Fibroblast of skin of right biceps (primary cell): ENCODE measurements at regions not wholly inside any gene's neighbourhood (a gene's known extent, or its start where the extent isn't known, plus 50 kb on each side); places are given as distances from the start of the nearest gene placed in this dataset.
"Not testable (repeated sequence)": the region's sequence is repeated elsewhere in the genome, so short reads cannot be mapped to it uniquely, and the experiment has no call there.

Experiments
- DNase-seq: peaks from one replicate; pipeline ENCODE4 v3.0.0-alpha.2; 2013

GRCh38 chr10:3658766-3659165 is 126.2 kb downstream of the KLF6 start:
- no peak for DNase-seq

DNA sequence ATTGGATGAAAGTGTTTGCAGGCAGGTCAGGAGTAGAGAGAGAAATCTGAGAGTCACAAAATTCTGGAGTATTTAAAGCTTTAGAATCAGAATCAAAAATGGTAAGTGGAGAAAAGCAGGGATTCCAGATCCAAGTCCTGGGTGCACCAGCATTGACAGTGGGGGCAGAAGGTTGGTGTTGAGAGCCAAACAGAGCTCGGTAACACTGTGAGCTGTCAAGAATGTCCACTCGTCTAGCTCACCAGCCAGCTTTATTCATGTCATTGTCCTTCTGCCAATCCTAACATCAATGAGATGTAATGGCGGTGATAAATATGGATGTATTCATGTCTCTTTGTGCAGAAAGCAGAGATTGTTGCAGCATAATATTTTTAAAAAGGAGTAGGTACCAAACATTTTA is 128.8 kb downstream of the KLF6 start:
- no peak for DNase-seq

- DNase-seq = no peak
Observed at GRCh38 chr10:3655528-3655927, 129.5 kb downstream of the KLF6 start.

- DNase-seq = no peak
Observed at GRCh38 chr10:3654980-3655379, 130.0 kb downstream of the KLF6 start.

DNA sequence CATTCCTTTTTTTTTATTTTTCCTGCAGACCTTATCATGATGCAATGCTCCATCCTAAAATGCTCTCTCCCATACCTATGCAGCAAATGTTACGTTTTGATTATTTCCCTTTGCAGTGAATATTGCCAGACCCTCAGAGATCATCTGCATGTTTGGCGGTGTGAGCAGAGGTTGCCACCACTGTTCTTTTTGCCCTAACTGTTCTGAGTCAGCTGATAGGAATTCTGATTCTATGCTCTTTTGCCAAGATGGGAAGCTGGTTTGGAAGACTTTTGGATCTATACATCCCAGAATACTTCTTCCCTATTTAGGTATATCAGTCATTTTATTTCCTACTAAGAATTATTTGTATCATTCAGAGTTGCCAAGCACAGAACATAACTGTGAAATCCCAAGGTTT is 130.5 kb downstream of the KLF6 start:
- peak; percentile 56 for DNase-seq

DNA sequence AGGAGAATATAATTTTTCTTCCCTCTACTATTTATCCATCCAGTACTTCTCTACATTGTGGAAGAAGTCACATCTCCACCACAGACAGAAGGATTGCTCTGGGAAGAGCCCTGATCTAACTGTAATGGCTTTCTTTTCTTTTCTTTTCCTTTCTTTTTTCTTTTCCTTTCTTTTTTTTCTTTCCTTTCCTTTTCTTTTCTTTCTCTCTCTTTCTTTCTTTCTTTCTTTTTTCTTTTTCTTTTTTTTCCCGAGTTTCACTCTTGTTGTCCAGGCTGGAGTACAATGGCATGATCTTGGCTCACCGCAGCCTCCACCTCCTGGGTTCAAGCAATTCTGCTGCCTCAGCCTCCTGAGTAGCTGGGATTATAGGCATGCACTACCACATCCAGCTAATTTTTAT is 131.7 kb downstream of the KLF6 start:
- not testable (repeated sequence) for DNase-seq

DNA sequence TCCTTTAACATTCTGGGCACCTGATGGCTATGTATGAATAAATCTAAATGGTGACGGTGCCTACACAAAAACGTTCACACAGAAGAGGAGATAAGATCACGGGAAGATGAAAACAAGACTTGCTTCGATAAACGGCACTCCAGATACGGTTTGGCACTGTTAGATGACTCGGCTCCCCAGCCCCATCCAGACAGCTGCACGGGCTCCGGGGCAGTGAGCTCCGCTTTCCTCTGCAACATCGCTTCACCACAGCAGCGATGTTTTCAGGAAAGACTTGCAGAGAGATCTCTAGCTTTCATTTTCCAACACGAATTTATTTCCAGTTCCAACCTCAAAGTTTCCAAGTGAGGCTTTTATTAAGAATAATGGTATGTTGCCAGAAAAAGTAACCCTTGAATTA is 132.1 kb downstream of the KLF6 start:
- peak; percentile 16 for DNase-seq

GRCh38 chr10:3651969-3652653 is 132.9 kb downstream of the KLF6 start:
- no peak for DNase-seq

DNA sequence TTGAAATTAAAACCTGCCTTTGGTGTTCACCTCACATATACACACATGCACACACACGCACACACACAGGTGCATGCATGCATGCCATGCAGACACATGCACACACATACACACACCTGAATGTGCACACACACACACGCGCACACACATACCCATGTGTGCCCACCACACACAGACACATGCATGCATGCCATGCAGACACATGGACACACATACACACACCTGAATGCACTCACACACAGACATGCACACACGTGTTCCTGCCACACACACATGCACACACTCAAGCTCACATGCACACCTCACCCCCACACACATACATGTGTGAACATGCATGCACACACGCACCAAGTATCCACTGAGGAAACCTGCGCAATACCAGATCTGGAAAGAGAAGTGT is 136.4 kb downstream of the KLF6 start:
- no peak for DNase-seq

DNA sequence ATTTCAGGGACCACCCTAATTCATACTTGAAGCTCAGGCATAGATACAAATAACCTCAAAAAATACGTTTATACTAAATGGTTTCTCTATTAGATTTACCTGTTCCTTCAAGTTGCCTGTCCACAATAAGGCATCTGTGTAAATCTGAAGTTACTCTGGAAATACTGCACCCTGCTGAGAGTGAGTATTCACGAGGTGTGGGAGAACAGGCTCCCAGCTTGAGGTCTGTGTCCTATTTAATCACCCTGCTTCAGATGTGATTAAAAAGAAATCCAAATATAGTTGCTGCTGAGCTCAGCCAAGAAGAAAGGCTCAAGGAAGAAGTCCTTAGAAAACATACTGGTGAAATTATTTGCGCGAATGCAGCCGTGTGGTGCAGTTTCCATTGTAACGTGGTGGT is 136.8 kb downstream of the KLF6 start:
- no peak for DNase-seq

GRCh38 chr10:3647074-3647473 is 137.9 kb downstream of the KLF6 start:
- DNase-seq = no peak

DNA sequence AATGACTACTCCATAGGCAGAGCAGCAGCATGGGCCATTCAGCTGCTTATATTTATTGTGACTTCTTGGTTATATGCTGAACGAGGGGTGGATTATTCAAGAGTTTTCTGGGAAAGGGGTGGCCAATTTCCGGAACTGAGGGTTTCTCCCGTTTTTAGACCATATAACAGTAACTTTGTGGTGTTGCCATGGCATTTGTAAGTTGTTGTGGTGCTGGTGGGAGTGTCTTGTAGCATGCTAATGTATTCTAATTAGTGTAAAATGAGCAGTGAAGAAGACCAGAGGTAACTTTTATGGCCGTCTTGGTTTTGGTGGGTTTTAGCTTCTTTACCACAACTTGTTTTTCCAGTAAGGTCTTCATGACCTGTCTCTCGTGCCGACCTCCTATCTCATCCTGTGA is 139.6 kb downstream of the KLF6 start:
- DNase-seq = no peak

- DNase-seq = no peak
Observed at GRCh38 chr10:3640816-3641215, 144.2 kb downstream of the KLF6 start.

- no peak for DNase-seq
Observed at GRCh38 chr10:3639546-3639945, 145.5 kb downstream of the KLF6 start.

DNA sequence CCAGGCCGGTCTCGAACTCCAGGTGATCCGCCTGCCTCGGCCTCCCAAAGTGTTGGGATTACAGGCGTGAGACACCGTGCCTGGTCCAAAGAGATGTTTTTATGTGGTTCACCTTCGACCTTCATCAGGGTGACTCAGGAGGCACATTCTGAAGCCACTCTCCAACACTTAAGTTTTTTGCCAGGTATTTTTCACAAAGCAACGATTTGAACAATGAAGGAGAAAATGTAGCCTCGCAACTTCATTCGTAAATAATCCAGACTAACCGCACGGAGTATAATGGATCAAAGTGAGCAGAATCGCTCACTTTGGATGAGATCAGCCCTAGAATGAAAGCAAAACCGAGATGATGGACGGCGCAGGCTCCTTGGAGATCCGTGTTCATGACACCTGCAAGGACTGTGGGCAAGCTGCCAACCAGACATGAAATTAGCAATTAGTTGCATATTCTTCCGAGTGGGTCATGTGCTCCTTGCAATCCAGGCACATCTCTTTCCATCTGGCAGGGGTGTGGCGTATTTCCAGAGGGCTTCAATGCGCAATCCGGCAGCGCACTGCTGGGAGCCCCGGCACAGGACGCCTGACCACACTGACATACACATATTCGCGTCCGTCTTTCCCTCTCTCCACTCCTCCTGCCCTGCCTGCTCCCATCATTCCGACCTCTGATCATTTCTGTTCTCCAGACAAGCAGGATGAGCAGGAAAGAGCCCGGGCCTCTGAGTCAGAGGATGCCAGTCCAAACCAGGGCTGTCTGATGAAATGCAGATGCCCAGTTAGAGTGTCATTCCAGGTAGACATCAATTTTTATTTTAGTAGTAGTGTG is 148.4 kb downstream of the KLF6 start:
- peak; percentile 23 for DNase-seq

GRCh38 chr10:3635697-3636096 is 149.3 kb downstream of the KLF6 start:
- DNase-seq = no peak

GRCh38 chr10:3635211-3635671 is 149.8 kb downstream of the KLF6 start:
- peak; percentile 25 for DNase-seq

- not testable (repeated sequence) for DNase-seq
Observed at GRCh38 chr10:3634646-3635045, 150.4 kb downstream of the KLF6 start.

DNA sequence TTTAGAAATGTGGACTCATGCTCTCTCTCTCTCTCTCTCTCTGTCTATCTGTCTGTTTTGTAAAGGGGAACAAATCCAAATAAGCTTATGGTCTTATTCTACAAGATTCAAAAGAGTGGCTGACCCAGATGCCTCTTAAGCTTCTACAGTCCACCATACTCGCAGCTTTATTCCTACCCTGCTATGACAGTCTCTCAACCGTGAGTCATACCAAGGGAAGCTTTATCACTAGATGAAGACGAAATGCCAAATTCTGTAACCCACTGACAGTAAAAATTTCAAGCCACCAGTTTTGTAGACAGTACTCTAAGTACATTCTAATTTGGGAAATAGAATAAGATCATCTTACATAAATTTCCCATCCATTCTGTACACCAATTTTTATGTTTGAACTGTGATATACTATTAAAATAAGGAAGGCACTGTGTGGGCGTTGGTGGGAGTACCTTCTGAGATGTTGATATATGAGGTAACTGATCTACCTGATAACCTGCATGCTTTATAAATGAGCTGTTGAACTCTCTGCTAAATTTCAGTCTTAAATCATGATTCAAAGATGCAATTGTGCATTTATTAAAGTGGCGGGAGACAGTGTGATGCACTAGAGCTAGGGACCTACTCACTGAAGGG is 153.2 kb downstream of the KLF6 start:
- no peak for DNase-seq

GRCh38 chr10:3631291-3631690 is 153.7 kb downstream of the KLF6 start:
- no peak for DNase-seq

GRCh38 chr10:3625959-3626751 is 158.9 kb downstream of the KLF6 start:
- peak; percentile 57 for DNase-seq

DNA sequence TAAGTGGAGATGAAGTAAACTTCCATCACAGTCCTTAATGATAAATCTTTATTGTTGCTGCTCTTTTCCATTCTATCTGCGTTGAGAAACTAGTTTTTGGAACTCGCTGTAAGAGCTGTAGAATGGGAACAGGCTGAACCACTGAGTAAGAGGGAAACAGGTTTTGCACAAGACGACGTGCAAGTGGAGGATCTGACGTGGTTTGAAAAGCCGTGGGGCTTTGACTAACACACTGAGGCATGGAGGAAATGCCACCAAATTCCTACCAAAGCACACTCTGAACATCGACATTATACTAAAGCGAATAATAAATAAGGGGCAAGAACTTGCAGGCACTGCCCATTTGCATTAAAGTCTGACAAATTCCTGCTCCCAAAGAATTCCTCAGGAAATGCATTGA is 160.6 kb downstream of the KLF6 start:
- DNase-seq = peak; percentile 41

GRCh38 chr10:3623746-3624145 is 161.3 kb downstream of the KLF6 start:
- peak; percentile 76 for DNase-seq
